ENCODE measurements at regions not wholly inside any gene's neighbourhood (a gene's known extent, or its start where the extent isn't known, plus 50 kb on each side); places are given as distances from the start of the nearest gene placed in this dataset.
"Not testable (repeated sequence)": the region's sequence is repeated elsewhere in the genome, so short reads cannot be mapped to it uniquely, and the experiment has no call there.

- not testable (repeated sequence) for DNase-seq
Observed at GRCh38 chr15:44817797-44818196, 81.5 kb downstream of the TRIM69 start.

- DNase-seq, result not testable (repeated sequence)
Observed at GRCh38 chr15:44819331-44819987, 83.1 kb downstream of the TRIM69 start.

GRCh38 chr15:44820535-44820934 is 84.2 kb downstream of the TRIM69 start:
- DNase-seq, result not testable (repeated sequence)

- not testable (repeated sequence) for DNase-seq
Observed at GRCh38 chr15:44820967-44821366, 84.6 kb downstream of the TRIM69 start.

- DNase-seq, result not testable (repeated sequence)
Observed at GRCh38 chr15:44824277-44825145, 88.2 kb downstream of the TRIM69 start.

- not testable (repeated sequence) for DNase-seq
Observed at GRCh38 chr15:44826583-44826982, 90.3 kb downstream of the TRIM69 start.

- not testable (repeated sequence) for DNase-seq
Observed at GRCh38 chr15:44828229-44828914, 92.0 kb downstream of the TRIM69 start.

- DNase-seq, result not testable (repeated sequence)
Observed at GRCh38 chr15:44829150-44829549, 92.8 kb downstream of the TRIM69 start.

- DNase-seq, result not testable (repeated sequence)
Observed at GRCh38 chr15:44830692-44831408, 94.5 kb downstream of the TRIM69 start.

GRCh38 chr15:44831409-44831741 is 95.0 kb downstream of the TRIM69 start:
- DNase-seq, result not testable (repeated sequence)

GRCh38 chr15:44832133-44832532 is 95.8 kb downstream of the TRIM69 start:
- not testable (repeated sequence) for DNase-seq

- DNase-seq, result not testable (repeated sequence)
Observed at GRCh38 chr15:44833081-44833480, 96.8 kb downstream of the TRIM69 start.

- DNase-seq, result not testable (repeated sequence)
Observed at GRCh38 chr15:44833761-44834160, 97.4 kb downstream of the TRIM69 start.

GRCh38 chr15:44835082-44835481 is 98.8 kb downstream of the TRIM69 start:
- DNase-seq, result not testable (repeated sequence)

GRCh38 chr15:44836094-44836493 is 99.8 kb downstream of the TRIM69 start:
- no peak for DNase-seq

GRCh38 chr15:44838929-44839328 is 102.6 kb downstream of the TRIM69 start:
- DNase-seq, result not testable (repeated sequence)

GRCh38 chr15:44841762-44842161 is 105.4 kb downstream of the TRIM69 start:
- not testable (repeated sequence) for DNase-seq

GRCh38 chr15:44842883-44843282 is 106.6 kb downstream of the TRIM69 start:
- not testable (repeated sequence) for DNase-seq

GRCh38 chr15:44844936-44845335 is 108.6 kb downstream of the TRIM69 start:
- not testable (repeated sequence) for DNase-seq

GRCh38 chr15:44846156-44846555 is 109.8 kb downstream of the TRIM69 start:
- not testable (repeated sequence) for DNase-seq

GRCh38 chr15:44847555-44847954 is 108.9 kb upstream of the TERB2 start:
- not testable (repeated sequence) for DNase-seq

GRCh38 chr15:44848859-44849258 is 107.6 kb upstream of the TERB2 start:
- DNase-seq, result not testable (repeated sequence)
